HEK293 (cell line): ENCODE measurements at regions not wholly inside any gene's neighbourhood (a gene's known extent, or its start where the extent isn't known, plus 50 kb on each side); places are given as distances from the start of the nearest gene placed in this dataset.

Experiments used
- CTCF ChIA-PET: fragments of 350-600 bp; formaldehyde crosslinking; extraction: SDS; loops from one replicate; lab custom pipeline; 2021; ENCODE audit warnings: antibody characterized with exemption; lab: Yijun Ruan, JAX
- POLR2A ChIA-PET: fragments of 300-600 bp; formaldehyde crosslinking; extraction: SDS; loops from one replicate; lab custom pipeline; 2020; ENCODE audit warnings: antibody characterized with exemption, inconsistent platforms; lab: Yijun Ruan, JAX
- H3K27ac ChIP-seq: fragments of 200-500 bp; sonication (Bioruptor generic); 2 replicates; pipeline ENCODE4 v1.5.1; 2014; ENCODE audit warnings: low read depth, low read length, control low read depth, inconsistent platforms; ENCODE audit errors: extremely low read depth
- H3K36me3 ChIP-seq, 2 experiments: fragments of 200-500 bp in 1 of 2; sonication (Bioruptor generic) in 1 of 2; 1 replicate in 1 of 2; 2 replicates in 1 of 2; pipeline ENCODE4 v1.5.1; 2014 to 2017; ENCODE audit warnings: inconsistent platforms in 2 of 2, low read length in 2 of 2; ENCODE audit not compliant: control insufficient read depth in 2 of 2, insufficient read depth in 1 of 2
- H3K4me1 ChIP-seq: fragments of 200-500 bp; sonication (Bioruptor generic); 2 replicates; pipeline ENCODE4 v1.5.1; 2014; ENCODE audit warnings: mild to moderate bottlenecking, low read length, inconsistent platforms; ENCODE audit not compliant: control insufficient read depth, insufficient read depth
- H3K4me3 ChIP-seq: 2 replicates; pipeline ENCODE4 v1.5.1; 2011; ENCODE audit warnings: low read depth, mild to moderate bottlenecking, control low read depth, low read length, moderate library complexity
- H3K9me3 ChIP-seq: fragments of 200-500 bp; sonication (Bioruptor generic); 2 replicates; pipeline ENCODE4 v1.5.1; 2014; ENCODE audit warnings: low read depth, low read length, inconsistent platforms; ENCODE audit not compliant: control insufficient read depth, insufficient read depth
- FEZF1 ChIP-seq: fragments of 450-650 bp; formaldehyde crosslinking; IDR thresholded peaks from 2 replicates; pipeline ENCODE4 v1.5.1; 2016; ENCODE audit warnings: missing biosample characterization, missing genetic modification characterization
- RBAK ChIP-seq: fragments of 450-650 bp; formaldehyde crosslinking; IDR thresholded peaks from 2 replicates; pipeline ENCODE4 v1.5.1; 2016; ENCODE audit warnings: missing biosample characterization, missing genetic modification characterization
- TCF7L2 ChIP-seq: IDR thresholded peaks from 2 replicates; pipeline ENCODE4 v1.6.1; 2011; ENCODE audit warnings: low read depth, mild to moderate bottlenecking, inconsistent platforms, low read length, moderate library complexity, borderline replicate concordance
- ZBTB20 ChIP-seq: fragments of 450-650 bp; formaldehyde crosslinking; IDR thresholded peaks from 2 replicates; pipeline ENCODE4 v1.5.1; 2016; ENCODE audit warnings: missing biosample characterization, missing genetic modification characterization
- ZIC2 ChIP-seq: fragments of 450-650 bp; formaldehyde crosslinking; IDR thresholded peaks from 2 replicates; pipeline ENCODE4 v1.5.1; 2016; ENCODE audit warnings: missing biosample characterization, missing genetic modification characterization
- ZNF133 ChIP-seq: fragments of 450-650 bp; formaldehyde crosslinking; IDR thresholded peaks from 2 replicates; pipeline ENCODE4 v1.5.1; 2016; ENCODE audit warnings: missing biosample characterization, missing genetic modification characterization
- ZNF221 ChIP-seq: fragments of 450-650 bp; formaldehyde crosslinking; IDR thresholded peaks from 2 replicates; pipeline ENCODE4 v1.5.1; 2017; ENCODE audit warnings: missing biosample characterization, missing genetic modification characterization, borderline replicate concordance
- ZNF433 ChIP-seq: fragments of 450-650 bp; formaldehyde crosslinking; IDR thresholded peaks from 2 replicates; pipeline ENCODE4 v1.5.1; 2016; ENCODE audit warnings: missing biosample characterization, missing genetic modification characterization, low read depth
- ZNF473 ChIP-seq: fragments of 450-650 bp; formaldehyde crosslinking; IDR thresholded peaks from 2 replicates; pipeline ENCODE4 v1.5.1; 2017; ENCODE audit warnings: missing biosample characterization, missing genetic modification characterization
- ZNF521 ChIP-seq: fragments of 450-650 bp; formaldehyde crosslinking; IDR thresholded peaks from 2 replicates; pipeline ENCODE4 v1.5.1; 2017; ENCODE audit warnings: missing biosample characterization, mild to moderate bottlenecking, missing genetic modification characterization
- ZNF571 ChIP-seq: fragments of 450-650 bp; formaldehyde crosslinking; IDR thresholded peaks from 2 replicates; pipeline ENCODE4 v1.5.0; 2017; ENCODE audit warnings: missing biosample characterization, missing genetic modification characterization
- ZNF600 ChIP-seq: fragments of 450-650 bp; formaldehyde crosslinking; IDR thresholded peaks from 2 replicates; pipeline ENCODE4 v1.5.1; 2016; ENCODE audit warnings: missing biosample characterization, missing genetic modification characterization
- ZNF626 ChIP-seq: fragments of 450-650 bp; sonication (Bioruptor Pico); formaldehyde crosslinking; IDR thresholded peaks from 2 replicates; pipeline ENCODE4 v1.5.1; 2018; ENCODE audit warnings: missing biosample characterization, missing genetic modification characterization, inconsistent platforms
- ZNF629 ChIP-seq: fragments of 450-650 bp; formaldehyde crosslinking; IDR thresholded peaks from 2 replicates; pipeline ENCODE4 v1.5.1; 2017; ENCODE audit warnings: missing biosample characterization, missing genetic modification characterization
- ZNF660 ChIP-seq: fragments of 450-650 bp; IDR thresholded peaks from 2 replicates; pipeline ENCODE4 v1.5.1; 2018; ENCODE audit warnings: missing biosample characterization, mild to moderate bottlenecking, missing genetic modification characterization
- ZNF791 ChIP-seq: fragments of 450-650 bp; formaldehyde crosslinking; IDR thresholded peaks from 2 replicates; pipeline ENCODE4 v1.5.1; 2016; ENCODE audit warnings: missing biosample characterization, missing genetic modification characterization
- ZSCAN30 ChIP-seq: fragments of 450-650 bp; IDR thresholded peaks from 2 replicates; pipeline ENCODE4 v1.5.1; 2018; ENCODE audit warnings: missing biosample characterization, mild to moderate bottlenecking, missing genetic modification characterization, moderate library complexity
- TF ChIP-seq, protein P1 (sequence below): fragments of 450-650 bp; formaldehyde crosslinking; IDR thresholded peaks from 2 replicates; pipeline ENCODE4 v1.5.1; 2017; ENCODE audit warnings: missing biosample characterization, missing genetic modification characterization
- TF ChIP-seq, protein P2 (sequence below): fragments of 450-650 bp; formaldehyde crosslinking; IDR thresholded peaks from 2 replicates; pipeline ENCODE4 v1.5.1; 2016; ENCODE audit warnings: missing biosample characterization, missing genetic modification characterization
- TF ChIP-seq, protein P3 (sequence below): fragments of 450-650 bp; formaldehyde crosslinking; IDR thresholded peaks from 2 replicates; pipeline ENCODE4 v1.5.1; 2016; ENCODE audit warnings: missing biosample characterization, missing genetic modification characterization, borderline replicate concordance
- TF ChIP-seq, protein P4 (sequence below): fragments of 450-650 bp; formaldehyde crosslinking; IDR thresholded peaks from 2 replicates; pipeline ENCODE4 v1.5.1; 2016; ENCODE audit warnings: missing biosample characterization, missing genetic modification characterization
- TF ChIP-seq, protein P5 (sequence below): fragments of 450-650 bp; formaldehyde crosslinking; conservative IDR thresholded peaks from 2 replicates; pipeline ENCODE4 v1.5.1; 2016; ENCODE audit warnings: low read depth, missing biosample characterization, missing genetic modification characterization

DNA sequence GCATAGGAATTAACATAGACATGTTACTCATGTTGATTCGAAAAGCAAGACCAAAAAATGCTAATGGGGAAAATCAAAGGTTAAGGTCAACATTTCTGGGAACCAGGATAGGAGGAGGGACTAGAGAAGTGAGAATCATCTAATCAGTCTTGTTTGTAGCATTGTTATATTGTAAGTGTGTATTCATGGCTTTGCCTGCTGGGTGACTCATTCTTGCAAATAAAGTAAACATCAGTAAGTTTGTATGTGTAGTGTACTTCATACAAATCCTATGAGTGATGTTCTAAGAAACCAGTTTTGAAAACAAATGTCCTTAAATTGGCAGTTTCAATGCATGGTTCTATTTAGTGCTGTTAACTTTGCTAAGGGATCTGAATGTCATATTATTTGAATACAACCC, 79.0 kb upstream of the TMEM252 start (continued):
- TF ChIP-seq, protein P1, sequence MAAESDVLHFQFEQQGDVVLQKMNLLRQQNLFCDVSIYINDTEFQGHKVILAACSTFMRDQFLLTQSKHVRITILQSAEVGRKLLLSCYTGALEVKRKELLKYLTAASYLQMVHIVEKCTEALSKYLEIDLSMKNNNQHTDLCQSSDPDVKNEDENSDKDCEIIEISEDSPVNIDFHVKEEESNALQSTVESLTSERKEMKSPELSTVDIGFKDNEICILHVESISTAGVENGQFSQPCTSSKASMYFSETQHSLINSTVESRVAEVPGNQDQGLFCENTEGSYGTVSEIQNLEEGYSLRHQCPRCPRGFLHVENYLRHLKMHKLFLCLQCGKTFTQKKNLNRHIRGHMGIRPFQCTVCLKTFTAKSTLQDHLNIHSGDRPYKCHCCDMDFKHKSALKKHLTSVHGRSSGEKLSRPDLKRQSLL (tag by site-specific recombination): no peak
- TF ChIP-seq, protein P2, sequence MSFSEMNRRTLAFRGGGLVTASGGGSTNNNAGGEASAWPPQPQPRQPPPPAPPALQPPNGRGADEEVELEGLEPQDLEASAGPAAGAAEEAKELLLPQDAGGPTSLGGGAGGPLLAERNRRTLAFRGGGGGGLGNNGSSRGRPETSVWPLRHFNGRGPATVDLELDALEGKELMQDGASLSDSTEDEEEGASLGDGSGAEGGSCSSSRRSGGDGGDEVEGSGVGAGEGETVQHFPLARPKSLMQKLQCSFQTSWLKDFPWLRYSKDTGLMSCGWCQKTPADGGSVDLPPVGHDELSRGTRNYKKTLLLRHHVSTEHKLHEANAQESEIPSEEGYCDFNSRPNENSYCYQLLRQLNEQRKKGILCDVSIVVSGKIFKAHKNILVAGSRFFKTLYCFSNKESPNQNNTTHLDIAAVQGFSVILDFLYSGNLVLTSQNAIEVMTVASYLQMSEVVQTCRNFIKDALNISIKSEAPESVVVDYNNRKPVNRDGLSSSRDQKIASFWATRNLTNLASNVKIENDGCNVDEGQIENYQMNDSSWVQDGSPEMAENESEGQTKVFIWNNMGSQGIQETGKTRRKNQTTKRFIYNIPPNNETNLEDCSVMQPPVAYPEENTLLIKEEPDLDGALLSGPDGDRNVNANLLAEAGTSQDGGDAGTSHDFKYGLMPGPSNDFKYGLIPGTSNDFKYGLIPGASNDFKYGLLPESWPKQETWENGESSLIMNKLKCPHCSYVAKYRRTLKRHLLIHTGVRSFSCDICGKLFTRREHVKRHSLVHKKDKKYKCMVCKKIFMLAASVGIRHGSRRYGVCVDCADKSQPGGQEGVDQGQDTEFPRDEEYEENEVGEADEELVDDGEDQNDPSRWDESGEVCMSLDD (tag by site-specific recombination): no peak
- TF ChIP-seq ZNF221 (tag by site-specific recombination) (no peak), ZNF629 (tag by site-specific recombination) (no peak), ZNF473 (tag by site-specific recombination) (no peak)
- TF ChIP-seq, protein P3, sequence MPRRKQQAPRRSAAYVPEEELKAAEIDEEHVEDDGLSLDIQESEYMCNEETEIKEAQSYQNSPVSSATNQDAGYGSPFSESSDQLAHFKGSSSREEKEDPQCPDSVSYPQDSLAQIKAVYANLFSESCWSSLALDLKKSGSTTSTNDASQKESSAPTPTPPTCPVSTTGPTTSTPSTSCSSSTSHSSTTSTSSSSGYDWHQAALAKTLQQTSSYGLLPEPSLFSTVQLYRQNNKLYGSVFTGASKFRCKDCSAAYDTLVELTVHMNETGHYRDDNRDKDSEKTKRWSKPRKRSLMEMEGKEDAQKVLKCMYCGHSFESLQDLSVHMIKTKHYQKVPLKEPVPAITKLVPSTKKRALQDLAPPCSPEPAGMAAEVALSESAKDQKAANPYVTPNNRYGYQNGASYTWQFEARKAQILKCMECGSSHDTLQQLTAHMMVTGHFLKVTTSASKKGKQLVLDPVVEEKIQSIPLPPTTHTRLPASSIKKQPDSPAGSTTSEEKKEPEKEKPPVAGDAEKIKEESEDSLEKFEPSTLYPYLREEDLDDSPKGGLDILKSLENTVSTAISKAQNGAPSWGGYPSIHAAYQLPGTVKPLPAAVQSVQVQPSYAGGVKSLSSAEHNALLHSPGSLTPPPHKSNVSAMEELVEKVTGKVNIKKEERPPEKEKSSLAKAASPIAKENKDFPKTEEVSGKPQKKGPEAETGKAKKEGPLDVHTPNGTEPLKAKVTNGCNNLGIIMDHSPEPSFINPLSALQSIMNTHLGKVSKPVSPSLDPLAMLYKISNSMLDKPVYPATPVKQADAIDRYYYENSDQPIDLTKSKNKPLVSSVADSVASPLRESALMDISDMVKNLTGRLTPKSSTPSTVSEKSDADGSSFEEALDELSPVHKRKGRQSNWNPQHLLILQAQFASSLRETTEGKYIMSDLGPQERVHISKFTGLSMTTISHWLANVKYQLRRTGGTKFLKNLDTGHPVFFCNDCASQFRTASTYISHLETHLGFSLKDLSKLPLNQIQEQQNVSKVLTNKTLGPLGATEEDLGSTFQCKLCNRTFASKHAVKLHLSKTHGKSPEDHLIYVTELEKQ: no peak
- TF ChIP-seq, protein P4, sequence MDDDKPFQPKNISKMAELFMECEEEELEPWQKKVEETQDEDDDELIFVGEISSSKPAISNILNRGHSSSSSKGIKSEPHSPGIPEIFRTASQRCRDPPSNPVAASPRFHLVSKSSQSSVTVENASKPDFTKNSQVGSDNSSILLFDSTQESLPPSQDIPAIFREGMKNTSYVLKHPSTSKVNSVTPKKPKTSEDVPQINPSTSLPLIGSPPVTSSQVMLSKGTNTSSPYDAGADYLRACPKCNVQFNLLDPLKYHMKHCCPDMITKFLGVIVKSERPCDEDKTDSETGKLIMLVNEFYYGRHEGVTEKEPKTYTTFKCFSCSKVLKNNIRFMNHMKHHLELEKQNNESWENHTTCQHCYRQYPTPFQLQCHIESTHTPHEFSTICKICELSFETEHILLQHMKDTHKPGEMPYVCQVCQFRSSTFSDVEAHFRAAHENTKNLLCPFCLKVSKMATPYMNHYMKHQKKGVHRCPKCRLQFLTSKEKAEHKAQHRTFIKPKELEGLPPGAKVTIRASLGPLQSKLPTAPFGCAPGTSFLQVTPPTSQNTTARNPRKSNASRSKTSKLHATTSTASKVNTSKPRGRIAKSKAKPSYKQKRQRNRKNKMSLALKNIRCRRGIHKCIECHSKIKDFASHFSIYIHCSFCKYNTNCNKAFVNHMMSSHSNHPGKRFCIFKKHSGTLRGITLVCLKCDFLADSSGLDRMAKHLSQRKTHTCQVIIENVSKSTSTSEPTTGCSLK (tag by site-specific recombination): no peak

DNA sequence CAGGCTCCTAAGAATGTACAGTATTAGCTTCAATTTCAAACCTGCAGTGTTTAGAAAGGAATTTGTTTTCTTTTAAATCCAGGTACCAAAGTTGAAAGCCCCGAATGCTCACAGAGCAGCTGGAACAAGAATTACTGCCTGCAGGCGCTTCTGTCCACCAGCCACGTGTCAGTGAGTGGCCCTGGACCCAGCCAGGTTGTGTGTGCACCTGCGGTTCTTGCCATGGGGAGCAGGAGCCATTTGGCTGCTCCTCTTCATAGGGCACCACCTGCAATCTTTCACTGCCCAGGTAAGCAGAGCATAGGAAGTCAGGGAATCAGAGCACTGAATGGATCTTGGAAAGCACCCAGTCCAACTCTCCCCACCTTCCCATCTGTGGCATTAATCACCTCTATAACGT, 79.5 kb upstream of the PIP5K1B start:
- Histone ChIP-seq H3K36me3 (no peaks in the 10 kb centered on the region), H3K4me1 (no peaks in the 10 kb centered on the region), H3K4me3 (no peak overlapping the region), H3K27ac (no peak overlapping the region), H3K9me3 (no peaks in the 10 kb centered on the region)
- ChIA-PET POLR2A (no interaction called here), CTCF (no interaction called here)
- no peak for TF ChIP-seq ZSCAN30 (tag by site-specific recombination)
- no peak for TF ChIP-seq ZNF133 (tag by site-specific recombination)
- TF ChIP-seq ZNF433 (tag by site-specific recombination): no peak
- TF ChIP-seq ZNF626 (tag by site-specific recombination): no peak
- TF ChIP-seq, protein P5, sequence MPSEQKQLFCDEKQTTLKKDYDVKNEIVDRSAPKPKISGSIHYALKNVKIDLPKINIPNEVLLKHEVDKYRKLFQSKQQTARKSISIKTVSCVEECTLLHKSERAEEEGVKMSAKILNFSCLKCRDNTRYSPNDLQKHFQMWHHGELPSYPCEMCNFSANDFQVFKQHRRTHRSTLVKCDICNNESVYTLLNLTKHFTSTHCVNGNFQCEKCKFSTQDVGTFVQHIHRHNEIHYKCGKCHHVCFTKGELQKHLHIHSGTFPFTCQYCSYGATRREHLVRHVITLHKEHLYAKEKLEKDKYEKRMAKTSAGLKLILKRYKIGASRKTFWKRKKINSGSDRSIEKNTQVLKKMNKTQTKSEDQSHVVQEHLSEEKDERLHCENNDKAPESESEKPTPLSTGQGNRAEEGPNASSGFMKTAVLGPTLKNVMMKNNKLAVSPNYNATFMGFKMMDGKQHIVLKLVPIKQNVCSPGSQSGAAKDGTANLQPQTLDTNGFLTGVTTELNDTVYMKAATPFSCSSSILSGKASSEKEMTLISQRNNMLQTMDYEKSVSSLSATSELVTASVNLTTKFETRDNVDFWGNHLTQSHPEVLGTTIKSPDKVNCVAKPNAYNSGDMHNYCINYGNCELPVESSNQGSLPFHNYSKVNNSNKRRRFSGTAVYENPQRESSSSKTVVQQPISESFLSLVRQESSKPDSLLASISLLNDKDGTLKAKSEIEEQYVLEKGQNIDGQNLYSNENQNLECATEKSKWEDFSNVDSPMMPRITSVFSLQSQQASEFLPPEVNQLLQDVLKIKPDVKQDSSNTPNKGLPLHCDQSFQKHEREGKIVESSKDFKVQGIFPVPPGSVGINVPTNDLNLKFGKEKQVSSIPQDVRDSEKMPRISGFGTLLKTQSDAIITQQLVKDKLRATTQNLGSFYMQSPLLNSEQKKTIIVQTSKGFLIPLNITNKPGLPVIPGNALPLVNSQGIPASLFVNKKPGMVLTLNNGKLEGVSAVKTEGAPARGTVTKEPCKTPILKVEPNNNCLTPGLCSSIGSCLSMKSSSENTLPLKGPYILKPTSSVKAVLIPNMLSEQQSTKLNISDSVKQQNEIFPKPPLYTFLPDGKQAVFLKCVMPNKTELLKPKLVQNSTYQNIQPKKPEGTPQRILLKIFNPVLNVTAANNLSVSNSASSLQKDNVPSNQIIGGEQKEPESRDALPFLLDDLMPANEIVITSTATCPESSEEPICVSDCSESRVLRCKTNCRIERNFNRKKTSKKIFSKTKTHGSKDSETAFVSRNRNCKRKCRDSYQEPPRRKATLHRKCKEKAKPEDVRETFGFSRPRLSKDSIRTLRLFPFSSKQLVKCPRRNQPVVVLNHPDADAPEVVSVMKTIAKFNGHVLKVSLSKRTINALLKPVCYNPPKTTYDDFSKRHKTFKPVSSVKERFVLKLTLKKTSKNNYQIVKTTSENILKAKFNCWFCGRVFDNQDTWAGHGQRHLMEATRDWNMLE (tag by site-specific recombination): no peak
- TF ChIP-seq FEZF1 (tag by site-specific recombination): no peak
- no peak for TF ChIP-seq ZNF571 (tag by site-specific recombination)
- TF ChIP-seq RBAK (tag by site-specific recombination): no peak
- TF ChIP-seq ZBTB20 (tag by site-specific recombination): no peak
- no peak for TF ChIP-seq TCF7L2
- TF ChIP-seq ZNF600 (tag by site-specific recombination): no peak
- no peak for TF ChIP-seq ZNF791 (tag by site-specific recombination)
- TF ChIP-seq ZNF521 (tag by site-specific recombination): no peak
- no peak for TF ChIP-seq ZIC2
- TF ChIP-seq ZNF660 (tag by site-specific recombination): no peak
